K562 (cell line): ENCODE measurements at regions not wholly inside any gene's neighbourhood (a gene's known extent, or its start where the extent isn't known, plus 50 kb on each side); places are given as distances from the start of the nearest gene placed in this dataset.

Source experiments
- ATAC-seq: fragments of 200-7000 bp; cut with Tn5 transposase; 3 replicates; pipeline ENCODE4 v1.9.1; 2020; ENCODE audit warnings: moderate library complexity
- BruUV-seq: library from RNA; stranded (reverse); fragments of 400-500 nt; replicated peaks from 2 replicates; lab custom pipeline; 2021; lab: Mats Ljungman, UMichigan
- CTCF ChIA-PET: fragments of 300-600 bp; formaldehyde crosslinking; extraction: SDS; loops from one replicate; lab custom pipeline; 2021; ENCODE audit warnings: low intra/inter-chr PET ratio; lab: Yijun Ruan, JAX
- POLR2A ChIA-PET: fragments of 300-600, 350-650 bp; sonication (Branson Sonifier 250); formaldehyde crosslinking; extraction: SDS; loops from one replicate; lab custom pipeline; 2021; ENCODE audit warnings: antibody characterized with exemption, inconsistent platforms; lab: Yijun Ruan, JAX
- DNase-seq, 4 experiments: peaks; one replicate each; pipeline versions ENCODE4 v3.0.0 to v3.0.0-alpha.2; 2011 to 2018; ENCODE audit warnings: low spot score in 3 of 4, mixed read lengths in 3 of 4; ENCODE audit errors: extremely low read depth in 1 of 4
- FAIRE-seq: peaks from 2 replicates; lab custom pipeline; 2011; peaks lifted over from hg19 to GRCh38; lab: Jason Lieb, UNC
- H2AFZ ChIP-seq: 2 replicates; pipeline ENCODE4 v1.6.0; 2011; ENCODE audit warnings: low read depth, low read length, control low read depth, inconsistent platforms
- H3K27ac ChIP-seq: fragments of 200-600 bp; 3 replicates; pipeline ENCODE4 v1.8.0; 2011; ENCODE audit warnings: low read depth, mild to moderate bottlenecking, control low read depth, inconsistent platforms, low read length, moderate library complexity, mixed read lengths; ENCODE audit errors: extremely low read depth
- H3K27me3 ChIP-seq, 2 experiments: fragments of 300-600 bp in 1 of 2; 2 replicates in 1 of 2; 3 replicates in 1 of 2; pipeline versions ENCODE4 v1.6.0 to v1.8.0; 2011; ENCODE audit warnings: inconsistent platforms in 2 of 2, low read length in 2 of 2, mild to moderate bottlenecking in 1 of 2, mixed read lengths in 1 of 2, moderate library complexity in 1 of 2; ENCODE audit not compliant: control insufficient read depth in 2 of 2, insufficient read depth in 2 of 2
- H3K36me3 ChIP-seq: fragments of 300-600 bp; 3 replicates; pipeline ENCODE4 v1.8.0; 2011; ENCODE audit warnings: mild to moderate bottlenecking, low read length, inconsistent platforms; ENCODE audit not compliant: control insufficient read depth, insufficient read depth
- H3K4me1 ChIP-seq, 2 experiments: fragments of 200-600 bp in 1 of 2; replicated peaks in 1 of 2; 2 replicates in 1 of 2; 3 replicates in 1 of 2; pipeline versions ENCODE4 v1.5.1 to v1.8.0; 2011; ENCODE audit warnings: inconsistent platforms in 2 of 2, low read length in 2 of 2, mild to moderate bottlenecking in 1 of 2, mixed read lengths in 1 of 2, moderate library complexity in 1 of 2; ENCODE audit not compliant: control insufficient read depth in 2 of 2, insufficient read depth in 2 of 2
- H3K4me2 ChIP-seq: 2 replicates; pipeline ENCODE4 v1.6.1; 2011; ENCODE audit warnings: low read length, control low read depth, inconsistent platforms, mixed read lengths; ENCODE audit not compliant: insufficient read depth
- H3K4me3 ChIP-seq: fragments of 200-600 bp; sonication (generic), shearing (Covaris generic); 2 replicates; pipeline ENCODE4 v1.5.1; 2016; ENCODE audit warnings: control low read depth, inconsistent platforms
- H3K79me2 ChIP-seq: fragments of 200-600 bp; 3 replicates; pipeline ENCODE4 v1.8.0; 2011; ENCODE audit warnings: low read length, inconsistent platforms; ENCODE audit not compliant: control insufficient read depth, insufficient read depth
- H3K9ac ChIP-seq, 2 experiments: 2 replicates each; pipeline versions ENCODE4 v1.6.0 to v1.6.1; 2011; ENCODE audit warnings: low read depth in 2 of 2, low read length in 2 of 2, control low read depth in 1 of 2, inconsistent platforms in 1 of 2, mild to moderate bottlenecking in 1 of 2, mixed read lengths in 1 of 2; ENCODE audit not compliant: insufficient read depth in 1 of 2
- H3K9me1 ChIP-seq: one replicate; pipeline ENCODE4 v1.6.0; 2011; ENCODE audit warnings: inconsistent platforms, mild to moderate bottlenecking, low read length, moderate library complexity; ENCODE audit not compliant: control insufficient read depth, insufficient read depth
- H3K9me3 ChIP-seq: replicated peaks from 2 replicates; pipeline ENCODE4 v1.5.1; 2011; ENCODE audit warnings: low read depth, low read length, inconsistent platforms; ENCODE audit not compliant: control insufficient read depth, insufficient read depth
- H4K20me1 ChIP-seq: replicated peaks from 2 replicates; pipeline ENCODE4 v1.6.1; 2011; ENCODE audit warnings: low read length, inconsistent platforms, mixed read lengths; ENCODE audit not compliant: control insufficient read depth, insufficient read depth
- CREB3L1 ChIP-seq: fragments of 450-650 bp; IDR thresholded peaks from 2 replicates; pipeline ENCODE4 v1.6.1; 2014; ENCODE audit warnings: low read depth, mild to moderate bottlenecking, moderate library complexity, borderline replicate concordance
- ELK3 ChIP-seq: fragments of 450-650 bp; formaldehyde crosslinking; IDR thresholded peaks from 2 replicates; pipeline ENCODE4 v1.4.0; 2020; ENCODE audit warnings: mild to moderate bottlenecking
- ESRRA ChIP-seq: fragments of 450-650 bp; IDR thresholded peaks from 2 replicates; pipeline ENCODE4 v1.6.1; 2014; ENCODE audit warnings: low read depth, mild to moderate bottlenecking, moderate library complexity, borderline replicate concordance
- GABPB2 ChIP-seq: fragments of 250-450 bp; sonication (Bioruptor Pico); conservative IDR thresholded peaks from 2 replicates; pipeline ENCODE4 v1.5.1; 2021; ENCODE audit warnings: mild to moderate bottlenecking
- KDM5B ChIP-seq: fragments of 200-600 bp; sonication (generic); IDR thresholded peaks from 2 replicates; pipeline ENCODE4 v1.6.1; 2012; ENCODE audit warnings: low read depth, mild to moderate bottlenecking, moderate library complexity, low read length, control low read depth, inconsistent platforms; ENCODE audit not compliant: insufficient replicate concordance
- KLF10 ChIP-seq: fragments of 250-450 bp; sonication (Bioruptor Pico); IDR thresholded peaks from 2 replicates; pipeline ENCODE4 v1.6.1; 2021; ENCODE audit warnings: matching md5 sums
- NR3C1 ChIP-seq: sonication (generic); formaldehyde crosslinking; IDR thresholded peaks from 2 replicates; pipeline ENCODE4 v1.8.1; 2022; ENCODE audit warnings: missing genetic modification reagents
- RNF2 ChIP-seq: sonication (generic); IDR thresholded peaks from 2 replicates; pipeline ENCODE4 v1.6.1; 2016
- RNF219 ChIP-seq: fragments of 250-450 bp; sonication (Bioruptor Pico); IDR thresholded peaks from 2 replicates; pipeline ENCODE4 v1.5.0; 2022; ENCODE audit warnings: mild to moderate bottlenecking
- SRSF7 ChIP-seq: fragments of 200-400 bp; formaldehyde crosslinking; optimal IDR thresholded peaks from 2 replicates; pipeline ENCODE3; 2017; ENCODE audit warnings: mild to moderate bottlenecking, low read depth, low read length
- TGIF2 ChIP-seq: sonication (generic); formaldehyde crosslinking; IDR thresholded peaks from 2 replicates; pipeline ENCODE4 v1.8.1; 2022; ENCODE audit warnings: mild to moderate bottlenecking, missing genetic modification reagents, moderate library complexity
- ZNF124 ChIP-seq: sonication (generic); formaldehyde crosslinking; IDR thresholded peaks from 2 replicates; pipeline ENCODE4 v1.8.1; 2022; ENCODE audit warnings: missing genetic modification reagents
- ZNF165 ChIP-seq: fragments of 250-450 bp; sonication (Bioruptor Pico); IDR thresholded peaks from 2 replicates; pipeline ENCODE4 v1.4.0; 2020; ENCODE audit warnings: borderline replicate concordance
- ZNF79 ChIP-seq: fragments of 250-450 bp; sonication (Bioruptor Pico); IDR thresholded peaks from 2 replicates; pipeline ENCODE4 v1.4.0; 2020; ENCODE audit warnings: low read depth, mild to moderate bottlenecking, moderate library complexity
- WGBS: fragments of 100-300 bp; shearing (Covaris generic); methylation state at CpG from one replicate; pipeline ENCODE4 v1.1.6; 2016; ENCODE audit warnings: low coverage, mixed read lengths; ENCODE audit not compliant: insufficient coverage; ENCODE audit errors: missing lambda C conversion rate; 5-methylcytosine and 5-hydroxymethylcytosine counted together
- in situ Hi-C: fragments of 300-500 bp; cut with MboI; formaldehyde crosslinking; loops from 4 replicates; pipeline ENCODE4 v1.15.0; 2018; ENCODE audit warnings: inconsistent platforms, mixed read lengths
- intact Hi-C: fragments of 100-400 bp; cut with micrococcal nuclease; formaldehyde crosslinking; loops from 2 replicates; pipeline ENCODE4 v1.14.2; 2022

- ATAC-seq, result no peak
- intact Hi-C loops, result no loop called here
- FAIRE-seq, result no peak
These were observed 1419.4 kb downstream of the FSCB start for GRCh38 chr14:43087666-43088065.

More at GRCh38 chr14:43087666-43088065, 1419.4 kb downstream of the FSCB start:
- Histone ChIP-seq H3K4me3 (no peak overlapping the region), H3K79me2 (no peaks in the 10 kb centered on the region), H3K27me3 (no peaks in the 10 kb centered on the region), H3K4me1 (no peaks in the 10 kb centered on the region), H4K20me1 (no peaks in the 10 kb centered on the region), H3K9me1 (no peaks in the 10 kb centered on the region), H3K4me2 (no peak overlapping the region), H3K9ac (no peak overlapping the region), H3K36me3 (no peaks in the 10 kb centered on the region), H2AFZ (no peak overlapping the region), H3K9me3 (no peaks in the 10 kb centered on the region), H3K27ac (no peak overlapping the region)
- BruUV-seq, result no TSS peak
- 0% methylated on average over 1 of the region's 2 CpGs for WGBS
- in situ Hi-C loops, result no loop called here
- DNase-seq, result no peak
- ChIA-PET CTCF (no interaction called here), POLR2A (no interaction called here)
- TF ChIP-seq TGIF2 (CRISPR knock-in tag) (no peak), CREB3L1 (no peak), GABPB2 (CRISPR knock-in tag) (no peak), ZNF165 (no peak), NR3C1 (CRISPR knock-in tag) (no peak), ZNF79 (CRISPR knock-in tag) (no peak), ESRRA (no peak), ELK3 (no peak), ZNF124 (no peak), RNF2 (no peak), KDM5B (no peak), KLF10 (CRISPR knock-in tag) (no peak), RNF219 (CRISPR knock-in tag) (no peak), SRSF7 (no peak)
